Smooth muscle cell (in vitro differentiated cells): ENCODE measurements at regions not wholly inside any gene's neighbourhood (a gene's known extent, or its start where the extent isn't known, plus 50 kb on each side); places are given as distances from the start of the nearest gene placed in this dataset.

Experiments
- DNase-seq: peaks from one replicate; lab custom pipeline; 2025; ENCODE audit not compliant: unreplicated experiment; lab: John Stamatoyannopoulos, UW
- H2AFZ ChIP-seq: fragments of 200-600 bp; sonication (generic); 2 replicates; pipeline ENCODE4 v1.6.0; 2016; ENCODE audit warnings: antibody characterized with exemption, low read depth, mild to moderate bottlenecking
- H3F3A ChIP-seq: fragments of 200-600 bp; sonication (generic); 2 replicates; pipeline ENCODE4 v1.6.0; 2017; ENCODE audit warnings: antibody characterized with exemption, low read depth
- H3K27ac ChIP-seq: fragments of 200-600 bp; sonication (generic); 2 replicates; pipeline ENCODE4 v1.5.1; 2016; ENCODE audit warnings: low read depth, mild to moderate bottlenecking
- H3K27me3 ChIP-seq: fragments of 200-600 bp; sonication (generic); 2 replicates; pipeline ENCODE4 v1.6.1; 2016; ENCODE audit warnings: low read depth, mild to moderate bottlenecking
- H3K36me3 ChIP-seq: fragments of 200-600 bp; sonication (generic); 2 replicates; pipeline ENCODE4 v1.5.1; 2016; ENCODE audit warnings: low read depth
- H3K4me1 ChIP-seq: fragments of 200-600 bp; sonication (generic); 2 replicates; pipeline ENCODE4 v1.5.1; 2016; ENCODE audit warnings: low read depth
- H3K4me2 ChIP-seq: fragments of 200-600 bp; sonication (generic); 2 replicates; pipeline ENCODE4 v1.6.0; 2016; ENCODE audit warnings: mild to moderate bottlenecking
- H3K4me3 ChIP-seq: fragments of 200-600 bp; sonication (generic); 2 replicates; pipeline ENCODE4 v1.5.1; 2016; ENCODE audit warnings: mild to moderate bottlenecking
- H3K79me2 ChIP-seq: fragments of 200-600 bp; sonication (generic); 2 replicates; pipeline ENCODE4 v1.6.0; 2016; ENCODE audit warnings: low read depth, mild to moderate bottlenecking
- H3K9ac ChIP-seq: fragments of 200-600 bp; sonication (generic); 2 replicates; pipeline ENCODE4 v1.6.0; 2016; ENCODE audit warnings: low read depth
- H3K9me3 ChIP-seq: fragments of 200-600 bp; sonication (generic); replicated peaks from 2 replicates; pipeline ENCODE4 v1.5.1; 2016; ENCODE audit warnings: low read depth
- H4K20me1 ChIP-seq: fragments of 200-600 bp; sonication (generic); 2 replicates; pipeline ENCODE4 v1.6.0; 2016; ENCODE audit warnings: low read depth
- CTCF ChIP-seq: fragments of 200-600 bp; sonication (generic); IDR thresholded peaks from 2 replicates; pipeline ENCODE4 v1.5.1; 2017; ENCODE audit warnings: borderline replicate concordance, mild to moderate bottlenecking, antibody characterized with exemption; ENCODE audit not compliant: insufficient read depth, poor library complexity, severe bottlenecking
- WGBS: methylation state at CpG from one replicate; pipeline ENCODE4 v1.1.7; 2016; ENCODE audit warnings: low lambda C conversion rate; 5-methylcytosine and 5-hydroxymethylcytosine counted together

GRCh38 chr5:71864730-71865601 is 145.9 kb downstream of the CARTPT start:
- no peak overlapping the region for H3K4me2 ChIP-seq
- no peak overlapping the region for H3K27ac ChIP-seq
- TF ChIP-seq CTCF = no peak
- no peaks in the 10 kb centered on the region for H4K20me1 ChIP-seq
- no peak overlapping the region for H2AFZ ChIP-seq
- no peaks in the 10 kb centered on the region for H3K36me3 ChIP-seq
- H3K79me2 ChIP-seq = no peaks in the 10 kb centered on the region
- no peaks in the 10 kb centered on the region for H3F3A ChIP-seq
- H3K9me3 ChIP-seq = no peaks in the 10 kb centered on the region
- no peaks in the 10 kb centered on the region for H3K4me1 ChIP-seq
- H3K4me3 ChIP-seq = no peak overlapping the region
- no peaks in the 10 kb centered on the region for H3K27me3 ChIP-seq
- no peak overlapping the region for H3K9ac ChIP-seq
- 71% methylated on average over 8 of the region's 8 CpGs for WGBS
- DNase-seq = no peak

- no peaks in the 10 kb centered on the region for H3K36me3 ChIP-seq
- no peaks in the 10 kb centered on the region for H3F3A ChIP-seq
- H3K4me2 ChIP-seq = no peak overlapping the region
- no peaks in the 10 kb centered on the region for H4K20me1 ChIP-seq
- H3K27me3 ChIP-seq = no peaks in the 10 kb centered on the region
- no peaks in the 10 kb centered on the region for H3K79me2 ChIP-seq
- no peak overlapping the region for H2AFZ ChIP-seq
- no peaks in the 10 kb centered on the region for H3K9me3 ChIP-seq
- no peak for TF ChIP-seq CTCF
- DNase-seq = no peak
- no peak overlapping the region for H3K27ac ChIP-seq
- no peak overlapping the region for H3K9ac ChIP-seq
- WGBS = 87% methylated on average over 3 of the region's 3 CpGs
- H3K4me1 ChIP-seq = no peaks in the 10 kb centered on the region
- no peak overlapping the region for H3K4me3 ChIP-seq
These were observed 146.7 kb downstream of the CARTPT start for GRCh38 chr5:71865665-71866320.

- Histone ChIP-seq H2AFZ (no peak overlapping the region), H3K36me3 (no peaks in the 10 kb centered on the region), H3K27ac (no peak overlapping the region), H3K9me3 (no peaks in the 10 kb centered on the region), H3F3A (no peaks in the 10 kb centered on the region), H3K4me3 (no peak overlapping the region), H3K4me1 (no peaks in the 10 kb centered on the region), H3K4me2 (no peak overlapping the region), H3K27me3 (no peaks in the 10 kb centered on the region), H3K79me2 (no peaks in the 10 kb centered on the region), H3K9ac (no peak overlapping the region), H4K20me1 (no peaks in the 10 kb centered on the region)
- no peak for DNase-seq
- 78% methylated on average over 6 of the region's 6 CpGs for WGBS
- TF ChIP-seq CTCF = no peak
These were observed 153.3 kb downstream of the CARTPT start for GRCh38 chr5:71872311-71872864.
